Activated CD8-positive, alpha-beta T cell treated with anti-CD3 and anti-CD28 coated beads for 36 hours (primary cell): ENCODE measurements at regions not wholly inside any gene's neighbourhood (a gene's known extent, or its start where the extent isn't known, plus 50 kb on each side); places are given as distances from the start of the nearest gene placed in this dataset.

Source experiments
- ATAC-seq: fragments of 200-7000 bp; cut with Tn5 transposase; one replicate; pipeline ENCODE4 v1.10.0; 2021; ENCODE audit warnings: mild to moderate bottlenecking, moderate library complexity
- CTCF ChIA-PET: fragments of 350-600 bp; sonication (Branson Sonifier 250); formaldehyde crosslinking; loops from one replicate; lab custom pipeline; 2021; ENCODE audit warnings: antibody characterized with exemption; lab: Charles Lee
- POLR2A ChIA-PET: fragments of 350-600 bp; sonication (Branson Sonifier 250); formaldehyde crosslinking; loops from one replicate; lab custom pipeline; 2021; ENCODE audit warnings: antibody characterized with exemption; lab: Charles Lee
- DNase-seq: peaks from one replicate; pipeline ENCODE4 v3.0.0-alpha.2; 2020
- H3K27ac Mint-ChIP-seq: one replicate; pipeline ENCODE4 v1.8.0; 2021; ENCODE audit warnings: mild to moderate bottlenecking, mixed read lengths
- H3K27me3 Mint-ChIP-seq: one replicate; pipeline ENCODE4 v1.8.0; 2021; ENCODE audit warnings: mixed read lengths
- H3K36me3 Mint-ChIP-seq: one replicate; pipeline ENCODE4 v1.8.0; 2021; ENCODE audit warnings: low read depth, mixed read lengths
- H3K4me1 Mint-ChIP-seq: one replicate; pipeline ENCODE4 v1.8.0; 2021; ENCODE audit warnings: low read depth, mixed read lengths
- H3K4me3 Mint-ChIP-seq: one replicate; pipeline ENCODE4 v1.8.0; 2021; ENCODE audit warnings: mild to moderate bottlenecking, moderate library complexity, mixed read lengths
- H3K9me3 Mint-ChIP-seq: one replicate; pipeline ENCODE4 v1.8.0; 2021; ENCODE audit warnings: mixed read lengths
- intact Hi-C: fragments of 100-400 bp; cut with micrococcal nuclease; formaldehyde crosslinking; loops from one replicate; pipeline ENCODE4 v1.10.0; 2022
- TF ChIP-seq, protein P1 (sequence below): fragments of 200-600 bp; IDR thresholded peaks from one replicate; pipeline ENCODE4 v1.8.0; 2022; ENCODE audit warnings: antibody characterized with exemption, mild to moderate bottlenecking

DNA sequence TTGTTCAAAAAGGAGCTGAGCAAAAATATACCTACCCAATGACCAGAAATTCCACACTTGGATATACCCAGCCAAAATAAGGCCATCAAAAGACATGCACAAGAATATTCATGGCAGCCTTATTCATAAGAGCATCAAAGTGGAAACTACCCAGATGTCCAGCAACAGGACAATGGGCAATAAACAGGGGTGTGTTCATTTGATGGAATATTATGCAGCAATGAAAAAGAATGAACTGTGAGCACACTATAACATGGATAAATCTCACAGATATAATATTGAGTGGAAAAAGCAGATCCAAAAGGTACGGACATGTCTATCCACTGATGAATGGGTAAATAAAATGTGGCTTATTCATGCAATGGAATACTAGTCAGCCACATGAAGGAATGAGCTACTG lies 209.2 kb upstream of the LHX5 start:
- Mint-ChIP-seq H3K9me3 (no peaks in the 10 kb centered on the region), H3K4me1 (no peaks in the 10 kb centered on the region), H3K27me3 (peaks cover 2% of the 10 kb centered on the region), H3K36me3 (no peaks in the 10 kb centered on the region), H3K4me3 (no peak overlapping the region), H3K27ac (no peak overlapping the region)
- ChIA-PET CTCF (no interaction called here), POLR2A (no interaction called here)
- TF ChIP-seq, protein P1, sequence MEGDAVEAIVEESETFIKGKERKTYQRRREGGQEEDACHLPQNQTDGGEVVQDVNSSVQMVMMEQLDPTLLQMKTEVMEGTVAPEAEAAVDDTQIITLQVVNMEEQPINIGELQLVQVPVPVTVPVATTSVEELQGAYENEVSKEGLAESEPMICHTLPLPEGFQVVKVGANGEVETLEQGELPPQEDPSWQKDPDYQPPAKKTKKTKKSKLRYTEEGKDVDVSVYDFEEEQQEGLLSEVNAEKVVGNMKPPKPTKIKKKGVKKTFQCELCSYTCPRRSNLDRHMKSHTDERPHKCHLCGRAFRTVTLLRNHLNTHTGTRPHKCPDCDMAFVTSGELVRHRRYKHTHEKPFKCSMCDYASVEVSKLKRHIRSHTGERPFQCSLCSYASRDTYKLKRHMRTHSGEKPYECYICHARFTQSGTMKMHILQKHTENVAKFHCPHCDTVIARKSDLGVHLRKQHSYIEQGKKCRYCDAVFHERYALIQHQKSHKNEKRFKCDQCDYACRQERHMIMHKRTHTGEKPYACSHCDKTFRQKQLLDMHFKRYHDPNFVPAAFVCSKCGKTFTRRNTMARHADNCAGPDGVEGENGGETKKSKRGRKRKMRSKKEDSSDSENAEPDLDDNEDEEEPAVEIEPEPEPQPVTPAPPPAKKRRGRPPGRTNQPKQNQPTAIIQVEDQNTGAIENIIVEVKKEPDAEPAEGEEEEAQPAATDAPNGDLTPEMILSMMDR: no peak
- ATAC-seq (no peak), DNase-seq (no peak)
- intact Hi-C loops: no loop called here

DNA sequence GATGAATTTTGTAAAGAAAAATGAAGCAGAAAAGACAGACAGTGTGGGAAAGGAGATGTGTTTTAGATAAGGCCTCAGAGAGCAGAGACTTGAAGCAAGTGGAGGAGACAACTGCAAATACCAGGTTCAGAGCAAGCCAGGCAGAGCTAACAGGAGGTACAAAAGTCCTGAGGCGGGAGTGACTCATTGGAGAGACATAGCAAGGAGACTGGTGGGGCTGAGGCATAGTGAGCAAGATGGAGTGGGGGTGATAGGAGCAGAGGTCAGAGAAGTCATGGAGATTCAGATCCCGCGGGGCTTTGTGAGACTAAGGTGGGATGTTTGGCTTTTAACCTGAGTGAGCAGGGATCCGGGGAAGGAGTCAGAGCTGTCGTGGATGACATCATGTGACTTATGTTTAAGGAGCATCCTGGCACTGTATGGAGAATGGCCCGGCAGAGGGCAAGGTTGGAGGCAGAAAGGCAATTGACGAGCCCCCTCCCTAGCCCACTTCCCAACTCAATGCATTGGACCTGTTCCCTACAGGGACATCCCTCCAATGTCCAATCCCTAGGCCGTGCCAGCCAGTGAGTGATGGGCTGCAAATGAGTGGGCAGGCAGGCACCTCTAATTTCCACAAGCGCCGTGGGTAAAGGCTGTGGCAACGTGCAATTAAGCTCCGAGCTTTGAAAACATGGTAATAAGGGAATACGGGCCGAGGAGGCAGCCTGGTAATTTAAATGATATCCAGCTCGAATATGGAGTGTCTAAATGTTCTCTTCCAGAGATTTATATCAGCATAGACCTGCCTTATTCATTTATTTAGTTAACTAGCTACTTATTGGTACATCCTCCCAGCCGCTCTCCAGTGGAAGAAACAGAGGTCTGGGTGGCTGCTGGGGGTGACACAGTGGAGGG lies 206.8 kb upstream of the LHX5 start:
- H3K4me3 Mint-ChIP-seq: no peak overlapping the region
- TF ChIP-seq, protein P1: no peak
- CTCF ChIA-PET: no interaction called here
- no peaks in the 10 kb centered on the region for H3K4me1 Mint-ChIP-seq
- H3K9me3 Mint-ChIP-seq: no peaks in the 10 kb centered on the region
- H3K27ac Mint-ChIP-seq: no peak overlapping the region
- POLR2A ChIA-PET: interaction anchor here (1.4 kb wide), 1 partner anchor 32 kb away, joined by 3 read pairs; no protein-coding TSS in a partner anchor
- no peaks in the 10 kb centered on the region for H3K36me3 Mint-ChIP-seq
- ATAC-seq: no peak
- DNase-seq: no peak
- intact Hi-C loops: no loop called here
- peaks cover 6% of the 10 kb centered on the region for H3K27me3 Mint-ChIP-seq

DNA sequence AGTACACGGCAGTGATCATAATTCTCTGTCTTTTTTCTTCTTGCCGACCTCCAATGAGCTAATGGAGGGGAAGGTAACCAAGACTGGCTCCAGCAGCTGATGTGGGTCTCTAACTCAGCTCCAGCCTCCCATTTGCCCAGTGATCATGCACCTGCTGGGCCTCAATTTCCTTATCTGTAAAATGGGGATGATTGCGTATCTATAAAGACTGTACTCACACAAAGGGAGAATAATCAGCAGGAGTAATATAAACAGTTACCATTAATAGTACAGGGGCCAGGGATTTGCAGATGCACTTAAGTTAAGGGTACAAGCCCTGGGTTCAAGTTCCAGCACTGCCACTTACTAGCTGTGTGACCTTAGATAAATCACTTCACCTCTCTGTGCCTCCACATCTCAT lies 204.9 kb upstream of the LHX5 start:
- TF ChIP-seq, protein P1: no peak
- H3K4me3 Mint-ChIP-seq: no peak overlapping the region
- H3K36me3 Mint-ChIP-seq: no peaks in the 10 kb centered on the region
- ATAC-seq (no peak), DNase-seq (no peak)
- H3K9me3 Mint-ChIP-seq: no peaks in the 10 kb centered on the region
- H3K4me1 Mint-ChIP-seq: no peaks in the 10 kb centered on the region
- no peak overlapping the region for H3K27ac Mint-ChIP-seq
- ChIA-PET POLR2A (no interaction called here), CTCF (no interaction called here)
- peaks cover 10% of the 10 kb centered on the region for H3K27me3 Mint-ChIP-seq
- intact Hi-C loops: no loop called here

DNA sequence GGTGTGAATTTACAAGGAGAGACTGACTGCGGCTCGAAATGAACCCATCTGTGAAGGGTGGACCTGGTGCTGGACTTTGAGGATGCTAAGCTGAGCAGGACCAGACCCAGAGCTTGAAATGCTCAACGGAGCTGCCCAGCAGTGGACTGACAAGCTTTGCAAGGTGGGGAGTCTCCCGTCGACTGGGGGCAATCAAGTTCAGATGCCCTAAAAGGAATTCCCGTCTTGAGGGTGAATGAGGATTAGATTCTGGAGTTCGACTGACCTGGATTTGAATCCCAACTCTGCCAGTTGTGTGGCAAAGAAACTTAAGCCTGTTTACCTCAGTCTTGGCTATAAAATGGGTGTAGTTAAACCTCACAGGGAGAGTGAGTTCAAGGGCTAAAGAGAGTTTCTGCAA lies 204.4 kb upstream of the LHX5 start:
- H3K27ac Mint-ChIP-seq: no peak overlapping the region
- DNase-seq (no peak), ATAC-seq (no peak)
- no peak overlapping the region for H3K4me3 Mint-ChIP-seq
- ChIA-PET CTCF (no interaction called here), POLR2A (no interaction called here)
- H3K27me3 Mint-ChIP-seq: peaks cover 11% of the 10 kb centered on the region
- H3K9me3 Mint-ChIP-seq: no peaks in the 10 kb centered on the region
- H3K4me1 Mint-ChIP-seq: no peaks in the 10 kb centered on the region
- no peaks in the 10 kb centered on the region for H3K36me3 Mint-ChIP-seq
- TF ChIP-seq, protein P1: no peak
- intact Hi-C loops: no loop called here

DNA sequence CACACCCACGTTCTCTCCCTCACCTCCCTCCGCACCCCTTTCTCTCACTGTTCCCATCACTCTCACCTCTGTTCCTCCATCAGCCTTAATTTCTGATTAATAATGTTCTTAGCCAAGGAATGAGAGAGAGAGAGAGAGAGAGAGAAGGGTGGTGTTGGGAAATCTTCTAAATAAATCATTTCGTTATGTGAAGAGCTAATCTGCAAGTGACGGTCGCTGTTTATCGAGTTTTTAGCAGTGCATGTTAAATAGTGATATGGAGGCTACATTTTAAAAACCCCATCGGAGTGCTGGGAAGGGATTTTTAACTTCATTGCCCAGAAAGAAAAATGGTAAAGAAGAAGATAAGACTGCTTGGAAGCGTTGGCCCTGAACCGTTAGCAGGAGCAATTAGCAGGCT lies 203.3 kb upstream of the LHX5 start:
- DNase-seq (no peak), ATAC-seq (no peak)
- Mint-ChIP-seq H3K27me3 (peaks cover 20% of the 10 kb centered on the region), H3K4me1 (no peaks in the 10 kb centered on the region), H3K9me3 (no peaks in the 10 kb centered on the region), H3K36me3 (no peaks in the 10 kb centered on the region), H3K27ac (no peak overlapping the region), H3K4me3 (no peak overlapping the region)
- TF ChIP-seq, protein P1: no peak
- CTCF ChIA-PET: no interaction called here
- POLR2A ChIA-PET: no interaction called here
- intact Hi-C loops: no loop called here
